ENCODE measurements at regions not wholly inside any gene's neighbourhood (a gene's known extent, or its start where the extent isn't known, plus 50 kb on each side); places are given as distances from the start of the nearest gene placed in this dataset.
A peak's percentile ranks its signal among the peaks of the same experiment; 100 is the strongest.
"Not testable (repeated sequence)": the region's sequence is repeated elsewhere in the genome, so short reads cannot be mapped to it uniquely, and the experiment has no call there.

DNA sequence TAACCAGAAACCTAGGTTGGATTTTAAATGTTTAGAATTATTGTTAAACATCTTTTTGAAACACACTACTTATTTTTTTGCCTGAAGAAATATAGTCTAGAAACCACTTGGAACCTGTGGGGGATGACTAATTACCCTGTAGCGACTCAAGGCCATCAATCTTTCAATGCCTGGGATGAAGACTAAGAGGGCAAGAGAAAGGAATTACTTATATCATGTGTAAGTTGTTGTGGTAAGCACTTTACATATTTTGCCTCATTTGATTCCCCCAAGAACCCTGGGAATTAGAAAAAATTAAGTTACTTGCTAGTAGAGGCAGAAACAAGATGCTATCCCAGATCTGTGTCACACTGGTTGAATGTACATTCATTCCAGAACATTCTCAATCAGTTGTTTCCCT is 170.9 kb upstream of the GRIA3 start:
- DNase-seq: no peak

DNA sequence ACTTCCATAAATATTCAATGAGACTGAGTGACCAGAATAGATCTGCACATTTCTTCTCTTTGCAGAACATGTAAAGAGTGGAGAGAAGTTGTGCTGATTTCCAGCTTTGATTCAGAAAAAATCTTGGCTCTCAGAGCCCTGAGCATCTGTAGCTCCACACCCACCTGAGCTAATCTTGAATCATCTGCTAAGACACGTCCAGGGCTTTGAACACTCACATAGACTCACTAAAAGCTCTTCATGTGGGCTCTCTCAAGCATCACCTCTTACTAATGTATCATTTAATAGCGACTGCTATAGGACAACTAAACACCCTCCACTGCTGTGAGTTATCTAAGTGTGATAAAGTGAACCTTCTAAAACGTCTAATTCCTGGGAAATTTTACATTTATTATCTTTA is 147.7 kb upstream of the GRIA3 start:
- DNase-seq: no peak

DNA sequence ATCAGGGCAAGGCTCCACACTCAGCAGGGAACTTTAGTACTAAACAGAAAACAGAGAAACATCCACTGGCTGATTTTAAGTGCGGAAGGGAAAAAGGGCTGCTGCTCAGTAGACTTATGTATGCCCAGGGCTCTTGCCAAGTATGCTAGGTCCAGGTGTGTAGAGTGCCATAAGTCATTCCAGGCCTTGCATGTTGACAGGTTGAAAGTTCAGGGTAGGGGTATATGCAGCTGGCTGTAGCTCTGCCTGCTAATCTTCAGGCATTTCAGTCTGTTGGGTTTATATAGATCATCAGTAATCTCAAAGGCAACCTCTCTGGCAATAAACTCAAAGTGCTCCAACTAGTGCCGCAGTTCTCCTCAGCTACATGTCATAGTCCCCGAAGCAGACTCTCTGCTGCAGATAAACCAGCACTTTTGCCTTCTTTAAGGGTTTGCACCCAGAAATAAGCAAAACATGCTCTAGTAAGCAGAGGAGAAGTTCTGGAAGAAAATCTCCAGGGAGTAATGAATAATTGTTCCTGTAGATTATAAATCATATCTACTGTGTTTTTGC is 134.9 kb upstream of the GRIA3 start:
- DNase-seq: no peak

DNA sequence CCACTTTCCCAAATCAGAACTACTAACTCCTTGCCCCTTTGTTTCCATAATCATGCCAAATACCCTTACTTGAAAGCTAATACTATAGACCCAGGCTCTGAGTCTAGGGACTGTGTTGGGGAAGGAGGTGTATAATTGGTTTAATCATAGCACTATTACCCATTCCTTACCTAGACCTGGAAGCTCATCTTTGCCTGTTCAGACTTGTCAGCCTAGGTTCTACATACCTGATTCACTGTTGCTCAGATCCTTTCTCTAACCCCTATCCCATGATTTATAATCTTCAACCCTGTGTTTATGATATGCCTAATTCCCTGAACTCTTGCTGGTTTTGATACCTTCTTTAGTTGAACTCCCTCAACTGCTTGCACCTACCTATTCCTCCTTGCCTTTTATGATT is 123.1 kb upstream of the GRIA3 start:
- DNase-seq: no peak

DNA sequence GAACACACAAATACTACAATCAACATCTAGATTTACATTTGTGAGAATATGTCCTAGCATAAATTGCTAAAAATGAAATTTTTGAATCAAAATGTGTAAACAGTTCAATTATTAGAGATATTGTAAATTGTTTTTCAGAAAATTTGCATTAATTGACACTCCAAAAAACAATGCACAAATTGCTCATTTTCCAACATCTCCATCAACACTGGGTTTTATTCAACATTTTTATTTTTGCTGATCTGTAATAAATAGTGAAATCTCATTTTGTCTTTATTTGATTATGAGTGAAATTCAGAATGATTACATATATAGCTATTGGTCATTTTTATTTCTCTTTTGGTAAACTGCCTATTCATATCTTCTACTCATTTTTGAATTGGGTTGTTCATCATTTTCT is 120.0 kb upstream of the GRIA3 start:
- DNase-seq: no peak

DNA sequence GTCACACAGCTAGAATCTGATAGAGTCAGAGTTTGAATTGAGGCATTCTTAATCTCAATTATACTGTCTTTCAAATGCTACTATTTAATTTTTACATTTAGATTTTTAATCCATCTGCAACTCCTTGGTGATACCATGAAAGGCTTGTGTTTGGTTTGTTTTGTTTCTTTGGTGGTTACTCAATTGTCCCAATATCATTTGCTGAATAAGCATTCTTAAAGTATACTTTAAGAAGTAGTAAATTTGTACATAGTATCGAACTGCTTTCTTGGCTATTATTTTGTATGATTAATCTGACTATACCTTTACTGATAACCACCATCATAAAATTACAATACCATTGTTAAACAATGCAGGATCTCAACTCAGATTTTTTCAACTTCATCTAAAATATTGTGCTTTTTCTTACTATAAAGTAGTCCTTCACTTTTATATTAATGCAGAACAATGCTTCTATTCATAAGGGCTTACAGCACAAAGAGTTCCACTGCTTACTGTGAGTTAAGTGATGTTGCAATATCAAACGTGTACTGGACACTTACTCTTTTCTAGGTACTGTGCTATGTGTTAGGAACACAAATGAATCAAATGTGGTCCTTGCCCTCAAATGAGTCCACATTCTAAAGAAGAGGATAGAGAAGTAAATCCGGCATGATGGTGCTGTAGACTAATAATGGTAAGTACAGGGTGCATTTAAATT is 111.2 kb upstream of the GRIA3 start:
- DNase-seq: no peak

DNA sequence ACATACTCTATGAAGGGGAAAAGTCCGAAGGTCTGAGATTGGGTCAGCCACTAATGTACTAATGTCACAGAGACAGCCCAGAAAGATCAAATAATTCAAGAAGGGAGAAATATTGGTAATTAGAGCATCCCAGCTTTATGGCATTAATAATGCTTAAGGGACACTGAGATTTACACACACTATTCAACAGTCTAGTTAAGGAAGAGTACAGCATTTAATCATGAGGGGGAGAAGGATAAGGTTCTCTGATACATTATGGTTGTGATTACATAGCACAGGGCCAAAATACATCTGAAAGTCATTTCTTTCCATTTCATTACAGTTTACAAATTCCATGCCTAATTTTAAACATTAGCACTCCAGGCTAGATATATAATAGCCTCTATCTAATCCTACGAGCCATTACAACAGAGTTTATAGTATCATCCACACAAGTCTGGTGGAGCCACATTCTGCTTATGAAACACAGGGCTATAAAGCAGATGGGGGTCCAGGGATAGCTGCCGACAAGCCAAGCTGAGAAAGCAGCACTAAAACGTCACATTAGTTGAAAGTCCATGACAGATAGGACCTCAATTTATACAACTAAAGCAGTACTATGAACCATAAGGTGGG is 108.0 kb upstream of the GRIA3 start:
- DNase-seq: no peak

DNA sequence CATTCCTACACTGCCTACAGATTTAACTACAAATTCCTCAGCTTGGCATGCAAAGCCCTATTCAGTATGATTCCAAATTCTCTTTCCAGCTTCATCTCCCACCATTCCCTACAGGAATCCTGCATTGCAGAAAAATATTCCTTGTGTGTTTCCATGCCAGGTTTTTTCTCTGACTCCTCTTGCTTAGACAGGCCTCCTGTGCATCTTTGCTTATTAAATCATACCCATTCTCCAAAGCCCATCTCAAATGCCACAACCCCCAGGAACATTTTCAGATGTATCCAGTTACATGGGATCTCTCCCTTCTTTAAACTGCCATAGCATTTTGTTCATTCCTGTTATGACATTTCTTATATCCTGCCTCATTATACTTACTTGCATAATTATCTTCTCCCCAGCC is 106.4 kb upstream of the GRIA3 start:
- no peak for DNase-seq

DNA sequence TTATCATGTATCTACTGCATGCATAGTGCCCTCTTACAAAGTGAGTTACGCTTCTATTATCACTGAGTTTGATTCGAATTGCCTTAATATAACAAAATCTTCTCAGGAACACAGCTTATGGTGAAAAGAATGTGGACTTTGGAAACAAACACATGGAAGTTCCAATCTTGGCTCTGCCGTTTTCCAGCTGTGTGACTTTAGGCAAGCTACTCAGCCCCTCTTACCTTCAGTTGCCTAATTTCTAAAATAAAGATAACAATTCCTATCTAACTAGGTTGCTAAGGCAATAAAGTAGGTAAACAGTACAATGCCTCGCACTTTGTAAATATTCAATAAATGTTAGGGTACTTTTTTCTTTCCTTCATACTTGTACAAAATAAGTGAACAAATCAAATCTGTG is 104.0 kb upstream of the GRIA3 start:
- DNase-seq: no peak

DNA sequence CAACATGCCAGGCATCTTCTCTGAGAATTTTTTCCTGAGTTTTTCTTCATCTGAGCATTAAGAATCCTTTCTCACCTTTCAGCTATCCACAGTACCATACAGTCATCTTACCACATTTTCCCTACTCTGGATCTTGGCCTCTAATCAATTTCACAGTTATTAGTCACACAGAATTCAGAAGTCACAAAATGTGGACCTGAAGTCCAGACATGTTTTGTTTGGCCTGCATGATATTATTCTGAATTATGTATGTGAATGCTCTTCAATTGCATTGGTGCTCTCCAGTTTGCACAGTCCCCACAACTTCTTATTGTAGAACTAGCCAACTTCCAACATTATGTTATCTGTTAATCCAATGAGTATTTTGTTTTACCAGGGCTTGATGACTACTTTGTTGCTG is 102.3 kb upstream of the GRIA3 start:
- DNase-seq: no peak

DNA sequence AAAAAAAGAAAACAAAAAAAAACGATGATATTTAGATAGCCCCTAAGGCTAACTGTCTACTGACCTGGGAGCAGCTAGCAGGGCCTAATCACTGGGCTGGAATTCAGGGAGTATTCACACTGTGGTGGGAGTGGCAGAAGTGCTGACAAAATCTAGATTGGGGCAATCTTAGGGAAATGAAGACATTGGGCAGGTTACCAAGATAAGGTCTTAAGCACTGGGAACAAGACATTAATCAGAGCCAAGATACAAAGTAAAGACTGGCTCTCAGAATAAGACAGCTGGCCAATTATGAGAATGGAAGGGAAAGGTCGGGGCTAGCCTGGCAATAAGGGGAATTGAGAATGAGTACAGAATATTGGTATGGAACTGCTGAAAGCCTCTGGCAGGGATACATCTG is 100.2 kb upstream of the GRIA3 start:
- no peak for DNase-seq

DNA sequence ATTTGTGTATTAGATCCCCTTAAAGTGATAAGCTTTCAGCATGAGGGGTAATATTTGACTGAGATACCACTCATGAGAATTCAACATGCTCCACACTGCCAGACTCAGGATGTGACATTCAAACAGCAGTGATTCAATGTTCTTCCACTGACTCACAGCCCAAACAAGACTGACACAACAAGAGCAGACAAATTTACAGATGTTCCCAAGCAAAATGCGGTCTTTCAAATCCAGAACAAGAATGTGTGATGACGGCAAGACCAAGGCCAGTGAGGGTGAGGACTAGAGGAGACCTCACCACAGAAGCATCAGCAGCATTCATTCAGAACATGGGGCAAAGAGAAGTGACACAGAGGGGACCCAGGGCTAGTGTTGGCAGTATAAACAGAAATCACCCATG is 99.3 kb upstream of the GRIA3 start:
- DNase-seq: no peak

DNA sequence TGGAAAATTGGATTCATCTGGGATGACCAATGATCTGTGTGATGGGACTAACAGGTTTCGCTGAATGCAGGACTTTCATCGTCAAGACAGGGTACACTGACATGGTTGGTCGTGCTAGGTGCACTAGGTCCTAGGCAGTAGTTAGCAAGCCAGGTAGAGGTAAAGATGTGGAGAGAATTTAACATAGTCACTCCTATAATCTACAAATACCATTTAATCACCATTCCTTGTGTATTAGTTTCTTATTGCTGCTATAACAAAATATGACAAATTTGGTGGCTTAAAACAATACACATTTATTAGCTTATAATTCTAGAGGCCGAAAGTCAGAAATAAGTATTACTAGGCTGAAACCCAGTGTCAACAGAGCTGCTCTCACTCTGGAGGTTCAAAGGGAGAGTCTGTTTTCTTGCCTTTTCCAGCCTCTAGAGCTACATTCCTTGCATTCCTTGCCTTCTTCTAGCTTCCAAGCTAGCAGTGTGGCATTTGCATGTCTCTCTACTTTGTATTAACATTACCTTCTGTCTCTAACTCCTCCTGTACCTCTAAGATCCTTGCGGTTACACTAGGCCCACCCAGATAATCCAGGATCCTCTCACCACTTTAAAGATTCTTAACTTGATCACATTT is 98.7 kb upstream of the GRIA3 start:
- DNase-seq: no peak

DNA sequence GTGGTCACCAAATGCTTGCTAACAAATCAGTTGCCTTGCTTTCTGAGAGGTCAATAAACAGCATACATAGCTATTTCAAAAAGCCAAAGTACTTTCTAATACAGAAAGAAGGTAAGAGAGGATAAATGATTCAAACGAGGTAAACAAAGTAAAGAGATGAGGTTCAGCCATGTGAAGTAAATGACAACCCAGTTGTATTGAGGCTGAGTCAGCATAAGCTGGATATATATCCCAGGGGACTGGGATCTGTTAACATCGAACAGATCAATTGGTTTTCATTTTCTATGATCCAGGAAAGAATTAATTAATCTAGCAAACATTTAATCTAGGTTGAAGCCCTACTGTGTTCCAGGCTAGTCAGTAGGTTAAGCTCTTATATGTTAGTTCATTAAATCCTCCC is 97.3 kb upstream of the GRIA3 start:
- no peak for DNase-seq

DNA sequence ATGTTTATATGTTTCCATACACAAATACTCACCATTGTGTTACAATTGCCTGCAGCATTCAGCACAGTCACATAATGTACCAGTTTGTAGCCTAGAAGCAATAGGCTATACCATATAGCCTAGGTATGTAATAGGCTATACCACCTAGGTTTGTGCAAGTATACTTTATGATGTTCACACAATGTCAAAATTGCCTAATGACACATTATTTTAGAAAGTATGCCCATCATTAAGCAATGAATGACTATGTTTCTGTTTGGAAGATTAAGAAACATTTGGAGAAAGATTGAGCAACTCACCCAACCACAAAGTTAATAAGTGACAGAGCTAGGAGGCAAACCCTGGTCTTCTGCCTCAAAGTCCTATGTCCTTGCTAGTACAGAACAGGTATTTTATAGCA is 96.8 kb upstream of the GRIA3 start:
- DNase-seq: peak; percentile 8 to 44 (median 30)

DNA sequence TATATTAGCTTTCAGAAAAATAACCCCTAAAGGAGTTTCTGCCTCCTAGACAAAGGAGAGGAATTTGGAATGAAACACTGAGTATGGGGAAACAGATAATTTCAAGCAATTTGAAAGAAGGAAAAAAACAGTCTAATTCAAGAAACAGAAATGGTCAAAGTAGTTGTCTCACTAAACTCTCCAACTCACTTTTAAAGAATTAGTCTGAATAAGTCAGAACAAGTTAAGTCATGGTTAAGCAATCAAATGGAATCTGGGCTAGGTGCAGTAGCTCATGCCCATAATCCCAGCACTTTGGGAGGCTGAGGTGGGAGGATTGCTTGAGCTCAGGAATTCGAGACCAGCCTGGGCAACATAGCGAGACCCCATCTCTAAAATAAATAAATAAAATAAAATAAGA is 95.7 kb upstream of the GRIA3 start:
- no peak for DNase-seq

DNA sequence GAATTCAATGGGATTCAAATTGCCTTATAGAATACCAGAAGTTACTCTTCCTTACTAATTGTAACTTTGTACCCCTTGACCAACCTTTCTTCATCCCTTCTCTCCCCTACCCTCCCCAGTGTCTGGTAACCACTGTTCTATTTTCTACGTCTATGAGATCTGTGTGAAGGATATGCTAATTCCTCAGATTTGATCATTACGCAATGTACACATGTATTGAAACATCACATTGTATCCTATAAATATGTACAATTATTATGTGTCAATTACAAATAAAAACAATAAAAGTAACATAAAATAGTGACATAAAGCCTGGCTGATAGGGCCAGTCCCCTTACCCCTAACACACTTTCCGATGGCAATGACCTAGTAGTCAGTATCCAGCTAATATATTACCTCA is 95.1 kb upstream of the GRIA3 start:
- no peak for DNase-seq

DNA sequence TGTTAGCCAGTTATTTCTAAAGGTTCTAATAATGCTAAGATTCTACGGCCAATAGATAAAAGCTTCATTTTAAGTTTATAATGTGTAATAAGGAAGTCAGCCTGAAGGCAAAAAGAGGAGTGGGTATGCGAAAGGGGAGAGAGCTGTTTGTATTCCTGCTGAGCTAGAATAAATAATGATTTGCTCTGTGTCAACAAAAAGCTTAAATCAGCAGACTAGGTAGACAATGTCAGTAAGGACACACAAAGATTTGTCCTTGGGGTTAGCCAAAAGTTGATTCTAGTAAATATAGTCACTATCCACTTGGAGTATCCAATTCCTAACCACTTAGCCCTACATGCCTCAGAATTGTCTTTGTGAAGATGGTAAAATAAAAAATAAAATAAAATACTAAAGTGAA is 90.3 kb upstream of the GRIA3 start:
- no peak for DNase-seq

DNA sequence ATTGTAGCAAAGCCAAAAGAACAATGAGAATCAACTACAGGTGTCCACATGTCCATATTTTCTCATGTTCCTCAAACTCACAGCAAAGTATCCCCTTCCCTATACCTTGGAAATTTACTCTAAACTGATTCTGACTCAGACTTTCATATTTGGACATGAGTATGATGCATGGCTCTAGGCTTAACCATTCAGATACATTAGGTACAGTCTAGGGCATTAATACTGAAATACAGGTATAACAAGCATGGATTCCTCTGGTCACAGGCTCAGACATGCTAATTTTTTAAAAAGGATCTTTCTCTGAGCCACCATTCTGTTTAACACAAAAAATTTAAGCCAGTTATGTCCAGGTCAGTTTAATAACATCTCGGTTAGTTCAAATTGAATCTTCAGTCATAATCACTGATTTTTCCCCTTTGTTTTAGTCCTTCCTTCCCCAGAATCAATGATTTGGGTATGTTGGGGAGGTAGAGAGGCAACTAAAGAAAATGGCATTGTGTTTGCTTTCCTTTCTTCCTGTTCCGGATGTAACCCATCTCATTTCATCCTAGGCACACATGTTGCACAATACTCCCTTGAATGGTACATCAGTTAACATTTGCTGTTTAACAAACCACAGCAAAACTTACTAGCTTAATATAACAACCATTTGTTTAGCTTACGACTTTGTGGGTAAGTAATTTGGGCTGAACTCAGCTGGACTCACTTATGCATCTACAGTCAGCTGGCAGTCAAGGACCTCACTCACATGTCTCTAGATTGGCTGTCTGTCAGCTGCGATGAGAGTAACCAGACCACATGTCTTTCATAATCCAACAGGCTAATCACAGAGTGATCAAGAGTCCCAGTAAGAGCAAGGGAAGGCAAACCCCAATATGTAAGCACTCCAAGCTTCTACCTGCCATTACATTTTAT is 75.3 kb upstream of the GRIA3 start:
- no peak for DNase-seq

DNA sequence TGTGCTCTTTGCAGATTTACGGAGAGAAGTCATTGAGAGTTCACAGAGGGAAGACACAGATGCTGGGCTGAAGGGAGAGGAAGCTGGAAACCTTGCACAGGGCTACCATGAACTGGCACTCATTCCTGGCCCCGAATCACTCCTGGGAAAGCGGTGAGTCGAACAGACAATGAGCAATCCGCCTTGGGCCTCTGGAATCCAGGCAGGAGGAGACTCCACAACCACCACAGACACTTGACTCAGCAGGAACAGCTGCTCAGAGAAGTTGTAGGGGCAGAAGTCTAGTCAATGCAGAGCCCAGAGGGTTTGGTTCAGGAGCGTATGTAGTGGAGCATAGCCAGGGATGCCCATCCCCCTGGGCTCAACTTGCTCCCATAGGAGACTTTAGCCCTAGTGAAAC is 62.8 kb upstream of the GRIA3 start:
- DNase-seq: no peak

DNA sequence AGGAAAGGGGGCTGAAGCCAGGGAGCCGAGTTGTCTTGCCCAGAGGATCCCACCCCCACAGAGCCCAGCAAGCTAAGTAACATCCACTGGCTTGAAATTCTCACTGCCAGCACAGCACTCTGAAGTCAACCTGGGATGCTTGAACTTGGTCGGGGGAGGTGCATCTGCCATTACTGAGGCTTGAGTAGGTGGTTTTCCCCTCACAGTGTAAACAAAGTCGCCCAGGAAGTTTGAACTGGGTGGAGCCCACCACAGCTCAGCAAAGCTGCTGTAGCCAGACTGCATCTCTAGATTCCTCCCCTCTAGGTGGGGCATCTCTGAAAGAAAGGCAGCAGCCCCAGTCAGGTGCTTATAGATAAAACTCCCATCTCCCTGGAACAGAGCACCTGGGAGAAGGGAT is 54.3 kb upstream of the GRIA3 start:
- not testable (repeated sequence) for DNase-seq

Measured in suppressor macrophage treated with lipopolysaccharide for 1 hour (primary cell).